Body of pancreas (tissue), 4 donors: ENCODE measurements at regions not wholly inside any gene's neighbourhood (a gene's known extent, or its start where the extent isn't known, plus 50 kb on each side); places are given as distances from the start of the nearest gene placed in this dataset.

Experiments used
- CTCF ChIP-seq, 7 experiments: fragments of 450-650 bp in 4 of 7; fragments of 200-600 bp in 3 of 7; sonication (generic) in 3 of 7; IDR thresholded peaks; one replicate each; pipeline ENCODE4 v1.5.1; 2016 to 2019; ENCODE audit warnings: antibody characterized with exemption in 7 of 7
- POLR2A ChIP-seq, 3 donors: fragments of 450-650 bp; IDR thresholded peaks; one replicate each; pipeline ENCODE4 v1.6.1; 2016; ENCODE audit warnings: antibody characterized with exemption in 3 of 3, mild to moderate bottlenecking in 2 of 3

- TF ChIP-seq CTCF (IDR thresholded peaks at IDR 0.05) = no peak
- TF ChIP-seq POLR2A (IDR thresholded peaks at IDR 0.05) = no peak
Observed at GRCh38 chr22:27150544-27150941, 493.2 kb downstream of the MIAT start.
